Muscle layer of colon (tissue), 2 donors: ENCODE measurements at regions not wholly inside any gene's neighbourhood (a gene's known extent, or its start where the extent isn't known, plus 50 kb on each side); places are given as distances from the start of the nearest gene placed in this dataset.

Experiments
- H3K27ac ChIP-seq: one replicate; pipeline ENCODE4 v1.7.0; 2013; ENCODE audit warnings: low read depth, mild to moderate bottlenecking, low read length, moderate library complexity
- H3K27me3 ChIP-seq, 2 donors: one replicate each; pipeline ENCODE4 v1.7.0; 2013; ENCODE audit warnings: low read length in 2 of 2, mild to moderate bottlenecking in 2 of 2; ENCODE audit not compliant: insufficient read depth in 2 of 2, control insufficient read depth in 1 of 2
- H3K36me3 ChIP-seq: one replicate; pipeline ENCODE4 v1.7.0; 2013; ENCODE audit warnings: mild to moderate bottlenecking, low read length; ENCODE audit not compliant: insufficient read depth
- H3K4me1 ChIP-seq: one replicate; pipeline ENCODE4 v1.7.0; 2013; ENCODE audit warnings: mild to moderate bottlenecking, low read length; ENCODE audit not compliant: insufficient read depth
- H3K4me3 ChIP-seq, 2 donors: one replicate each; pipeline ENCODE4 v1.7.0; 2013; ENCODE audit warnings: low read length in 2 of 2, low read depth in 1 of 2, mild to moderate bottlenecking in 1 of 2, moderate library complexity in 1 of 2
- H3K9ac ChIP-seq: one replicate; pipeline ENCODE4 v1.7.0; 2013; ENCODE audit warnings: low read length
- H3K9me3 ChIP-seq: one replicate; pipeline ENCODE4 v1.7.0; 2013; ENCODE audit warnings: mild to moderate bottlenecking, low read length
- donor health status: abdominal sarcoma.
- donor health status: Adenocarcinoma of cecum.

DNA sequence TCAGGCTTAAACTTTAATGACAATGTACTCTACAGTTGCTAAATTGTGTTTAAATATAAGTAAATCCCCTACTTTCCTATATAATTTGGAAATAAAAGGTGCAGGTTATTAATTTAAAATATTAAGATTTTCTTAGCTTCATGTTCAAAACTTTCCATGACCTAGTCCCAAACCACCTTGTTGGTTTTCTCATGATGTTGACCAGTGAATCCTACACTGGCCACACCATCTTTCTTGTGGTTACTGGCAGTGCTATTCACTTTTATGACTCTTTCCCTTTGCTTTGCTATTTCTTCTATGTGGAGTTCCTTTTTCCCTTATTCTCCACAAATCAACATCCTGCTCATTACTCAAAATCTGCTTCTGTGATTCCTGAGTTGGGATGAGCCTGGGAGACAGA is 138.6 kb upstream of the NDUFV2 start:
- Histone ChIP-seq H3K4me1 (peaks cover 6% of the 10 kb centered on the region), H3K9ac (no peak overlapping the region), H3K27me3 (no peaks in the 10 kb centered on the region), H3K27ac (no peak overlapping the region), H3K36me3 (no peaks in the 10 kb centered on the region), H3K4me3 (no peak overlapping the region), H3K9me3 (no peaks in the 10 kb centered on the region)

GRCh38 chr18:8965398-8965797 is 137.1 kb upstream of the NDUFV2 start:
- H3K4me3 ChIP-seq = no peak overlapping the region
- H3K27ac ChIP-seq = no peak overlapping the region
- no peak overlapping the region for H3K9ac ChIP-seq
- peaks cover 12% of the 10 kb centered on the region for H3K4me1 ChIP-seq
- no peaks in the 10 kb centered on the region for H3K27me3 ChIP-seq
- H3K9me3 ChIP-seq = no peaks in the 10 kb centered on the region
- no peaks in the 10 kb centered on the region for H3K36me3 ChIP-seq

DNA sequence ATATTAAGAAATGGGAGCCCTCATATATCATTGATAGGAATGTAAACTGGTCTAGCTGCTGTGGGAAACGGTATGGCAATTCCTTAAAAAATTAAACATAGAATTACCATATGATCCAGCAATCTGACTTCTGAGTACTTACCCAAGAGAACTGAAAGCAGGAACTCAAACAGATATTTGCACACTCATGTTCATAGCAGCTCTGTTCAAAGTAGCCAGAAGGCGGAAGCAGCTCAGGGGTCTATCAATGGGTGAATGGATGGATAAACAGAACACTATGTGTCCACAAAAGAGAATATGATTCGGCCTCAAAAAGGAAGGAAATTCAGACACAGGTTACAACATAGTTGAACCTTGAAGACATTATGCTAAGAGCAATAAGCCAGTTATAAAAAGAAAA is 135.7 kb upstream of the NDUFV2 start:
- Histone ChIP-seq H3K27me3 (no peaks in the 10 kb centered on the region), H3K9me3 (no peaks in the 10 kb centered on the region), H3K36me3 (no peaks in the 10 kb centered on the region), H3K27ac (no peak overlapping the region), H3K4me1 (peaks cover 21% of the 10 kb centered on the region), H3K9ac (no peak overlapping the region), H3K4me3 (no peak overlapping the region)

- Histone ChIP-seq H3K27me3 (no peaks in the 10 kb centered on the region), H3K4me1 (peaks cover 21% of the 10 kb centered on the region), H3K27ac (no peak overlapping the region)
These were observed 134.9 kb upstream of the NDUFV2 start for GRCh38 chr18:8967573-8967972.

GRCh38 chr18:8969639-8970390 is 132.7 kb upstream of the NDUFV2 start:
- no peaks in the 10 kb centered on the region for H3K9me3 ChIP-seq
- H3K4me1 ChIP-seq = peaks cover 21% of the 10 kb centered on the region
- no peaks in the 10 kb centered on the region for H3K36me3 ChIP-seq
- H3K9ac ChIP-seq = no peak overlapping the region
- peak overlapping the region; percentile 67 for H3K27ac ChIP-seq
- no peak overlapping the region for H3K4me3 ChIP-seq
- H3K27me3 ChIP-seq = no peaks in the 10 kb centered on the region

More at GRCh38 chr18:8967573-8967972, 134.9 kb upstream of the NDUFV2 start:
- no peak overlapping the region for H3K9ac ChIP-seq
- H3K9me3 ChIP-seq = no peaks in the 10 kb centered on the region
- no peak overlapping the region for H3K4me3 ChIP-seq
- H3K36me3 ChIP-seq = no peaks in the 10 kb centered on the region

GRCh38 chr18:8970843-8971242 is 131.7 kb upstream of the NDUFV2 start:
- Histone ChIP-seq H3K9me3 (no peaks in the 10 kb centered on the region), H3K4me3 (no peak overlapping the region), H3K27ac (peak overlapping the region; percentile 67), H3K36me3 (no peaks in the 10 kb centered on the region), H3K9ac (no peak overlapping the region), H3K4me1 (peaks cover 21% of the 10 kb centered on the region), H3K27me3 (no peaks in the 10 kb centered on the region)

- H3K27ac ChIP-seq = peak overlapping the region; percentile 67
- H3K9me3 ChIP-seq = no peaks in the 10 kb centered on the region
- H3K4me3 ChIP-seq = no peak overlapping the region
- no peaks in the 10 kb centered on the region for H3K36me3 ChIP-seq
- H3K9ac ChIP-seq = no peak overlapping the region
- H3K27me3 ChIP-seq = no peaks in the 10 kb centered on the region
- H3K4me1 ChIP-seq = peaks cover 27% of the 10 kb centered on the region
These were observed 130.4 kb upstream of the NDUFV2 start for GRCh38 chr18:8972116-8972515.

- peak overlapping the region; percentile 35 for H3K9ac ChIP-seq
- H3K4me3 ChIP-seq = peak overlapping the region in 1 of 2 donors; percentile 48
- peaks cover 42% of the 10 kb centered on the region for H3K4me1 ChIP-seq
- no peaks in the 10 kb centered on the region for H3K27me3 ChIP-seq
- H3K27ac ChIP-seq = peak overlapping the region; percentile 89
- H3K9me3 ChIP-seq = no peaks in the 10 kb centered on the region
- H3K36me3 ChIP-seq = no peaks in the 10 kb centered on the region
These were observed 128.2 kb upstream of the NDUFV2 start for GRCh38 chr18:8974279-8974678.

GRCh38 chr18:8974696-8975095 is 127.8 kb upstream of the NDUFV2 start:
- Histone ChIP-seq H3K27ac (peak overlapping the region; percentile 89), H3K4me1 (peaks cover 46% of the 10 kb centered on the region), H3K9me3 (no peaks in the 10 kb centered on the region), H3K4me3 (peak overlapping the region in 1 of 2 donors; percentile 48), H3K36me3 (no peaks in the 10 kb centered on the region), H3K9ac (peak overlapping the region; percentile 35), H3K27me3 (no peaks in the 10 kb centered on the region)

DNA sequence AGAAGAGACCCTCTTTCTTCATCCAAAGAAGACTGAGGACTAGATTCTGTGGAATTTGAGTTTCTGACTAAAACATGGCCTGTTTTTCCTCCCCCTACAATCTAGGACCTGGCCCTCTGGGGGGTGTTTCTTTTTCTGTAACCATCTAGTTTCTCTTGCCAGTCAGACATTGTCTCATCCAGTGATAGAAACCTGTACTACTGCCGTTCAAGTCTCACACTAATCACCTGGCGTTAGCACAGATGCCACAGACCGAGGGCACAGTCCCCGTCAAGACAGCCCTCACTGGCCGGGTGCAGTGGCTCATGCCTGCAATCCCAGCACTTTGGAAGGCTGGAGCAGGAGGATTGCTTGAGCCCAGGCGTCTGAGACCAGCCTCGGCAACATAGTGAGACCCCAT is 126.9 kb upstream of the NDUFV2 start:
- Histone ChIP-seq H3K36me3 (no peaks in the 10 kb centered on the region), H3K4me3 (peak overlapping the region; percentile 6 to 26), H3K27ac (peak overlapping the region; percentile 43), H3K9ac (peak overlapping the region; percentile 8), H3K27me3 (no peaks in the 10 kb centered on the region), H3K9me3 (no peaks in the 10 kb centered on the region), H3K4me1 (peaks cover 46% of the 10 kb centered on the region)

DNA sequence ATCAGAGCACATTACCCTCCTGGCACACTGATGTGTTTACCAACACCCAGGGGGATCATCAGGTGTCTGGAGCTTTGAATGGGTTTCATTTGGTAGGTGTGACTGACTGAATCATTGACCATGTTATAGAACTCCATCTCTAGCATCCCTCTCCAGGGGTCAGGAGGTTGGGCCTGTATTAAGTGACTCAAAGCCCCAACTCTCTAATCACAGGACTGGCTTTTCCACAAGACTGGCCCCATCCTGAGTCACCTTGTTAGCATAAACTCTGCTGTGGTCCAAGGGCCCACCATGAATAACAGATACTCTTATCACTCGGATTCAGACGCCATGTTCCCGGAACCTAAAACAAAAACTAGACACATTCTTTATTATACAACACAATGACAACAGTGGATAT is 125.9 kb upstream of the NDUFV2 start:
- Histone ChIP-seq H3K27ac (peak overlapping the region; percentile 46), H3K9me3 (no peaks in the 10 kb centered on the region), H3K27me3 (no peaks in the 10 kb centered on the region), H3K4me3 (peak overlapping the region in 1 of 2 donors; percentile 26), H3K9ac (no peak overlapping the region), H3K36me3 (no peaks in the 10 kb centered on the region), H3K4me1 (peaks cover 50% of the 10 kb centered on the region)

DNA sequence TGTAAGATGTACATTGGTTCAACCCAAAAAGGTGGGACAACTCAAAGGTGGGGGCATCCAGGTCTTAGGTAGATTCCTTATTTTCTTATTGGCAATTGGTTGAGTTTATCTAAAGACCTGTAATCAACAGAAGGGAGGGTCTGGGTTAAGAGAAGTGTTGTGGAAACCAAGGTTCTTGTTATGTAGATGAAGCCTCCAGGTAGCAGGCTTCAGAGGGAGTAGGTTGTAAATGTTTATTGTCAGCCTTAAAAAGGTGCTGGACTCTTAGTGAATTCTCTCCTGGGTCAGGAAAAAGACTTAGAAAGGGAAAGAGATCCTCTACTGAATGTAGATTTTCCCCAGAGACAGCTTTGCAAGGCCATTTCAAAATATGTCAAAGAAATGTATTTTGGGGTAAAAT is 125.3 kb upstream of the NDUFV2 start:
- no peak overlapping the region for H3K9ac ChIP-seq
- peak overlapping the region; percentile 46 for H3K27ac ChIP-seq
- no peaks in the 10 kb centered on the region for H3K27me3 ChIP-seq
- no peaks in the 10 kb centered on the region for H3K36me3 ChIP-seq
- H3K9me3 ChIP-seq = no peaks in the 10 kb centered on the region
- H3K4me1 ChIP-seq = peaks cover 55% of the 10 kb centered on the region
- no peak overlapping the region for H3K4me3 ChIP-seq
